DOHH2 (cell line): ENCODE measurements at regions not wholly inside any gene's neighbourhood (a gene's known extent, or its start where the extent isn't known, plus 50 kb on each side); places are given as distances from the start of the nearest gene placed in this dataset.

Experiments used
- CTCF ChIP-seq: fragments of 200-600 bp; sonication (generic); IDR thresholded peaks from one replicate; pipeline ENCODE4 v1.5.1; 2014; ENCODE audit warnings: antibody characterized with exemption, mild to moderate bottlenecking, low read depth, low read length; ENCODE audit not compliant: poor library complexity, severe bottlenecking
- EZH2phosphoT487 ChIP-seq: fragments of 200-600 bp; sonication (generic); IDR thresholded peaks from 2 replicates; pipeline ENCODE4 v1.6.1; 2017; ENCODE audit warnings: borderline replicate concordance, mild to moderate bottlenecking, antibody characterized with exemption, low read length, moderate library complexity, mixed read lengths

- TF ChIP-seq CTCF (no peak), EZH2phosphoT487 (no peak)
These were observed 75.2 kb downstream of the YTHDF1 start for GRCh38 chr20:63140514-63141433.
